HL-60 (cell line): ENCODE measurements at regions not wholly inside any gene's neighbourhood (a gene's known extent, or its start where the extent isn't known, plus 50 kb on each side); places are given as distances from the start of the nearest gene placed in this dataset.

ENCODE experiments used
- CTCF ChIP-seq: IDR thresholded peaks from one replicate; pipeline ENCODE4 v1.5.1; 2011; ENCODE audit warnings: low read length, control low read depth, inconsistent platforms; ENCODE audit not compliant: insufficient read depth
- POLR2AphosphoS5 ChIP-seq: IDR thresholded peaks from 2 replicates; pipeline ENCODE4 v1.6.1; 2012; ENCODE audit warnings: low read depth

- TF ChIP-seq CTCF, result no peak
- TF ChIP-seq POLR2AphosphoS5, result no peak
Observed at GRCh38 chr9:2345013-2345412, 276.6 kb upstream of the VLDLR start.
